ENCODE measurements at regions not wholly inside any gene's neighbourhood (a gene's known extent, or its start where the extent isn't known, plus 50 kb on each side); places are given as distances from the start of the nearest gene placed in this dataset.

GRCh38 chr12:85413266-85413665, 133.2 kb downstream of the ALX1 start:
- POLR2A ChIA-PET, result no interaction called here
- Histone ChIP-seq H3K36me3 (ENCODE audit: control insufficient read depth in 2 of 2, insufficient read depth in 1 of 2, low read length in 2 of 2) (no peaks in the 10 kb centered on the region), H3K4me3 (ENCODE audit: low read depth, low read length) (no peak overlapping the region), H3K4me1 (ENCODE audit: control insufficient read depth, insufficient read depth, low read length) (no peaks in the 10 kb centered on the region), H3K9me3 (ENCODE audit: control insufficient read depth, insufficient read depth, low read depth, low read length) (no peaks in the 10 kb centered on the region), H3K27ac (ENCODE audit: extremely low read depth, low read depth, low read length) (no peak overlapping the region)
- CTCF ChIA-PET, result no interaction called here
- TF ChIP-seq ZNF19 (tag by site-specific recombination; IDR thresholded peaks at IDR 0.05; ENCODE audit: low read depth) (no peak), ZNF169 (tag by site-specific recombination; IDR thresholded peaks at IDR 0.05) (no peak), ZSCAN23 (tag by site-specific recombination; IDR thresholded peaks at IDR 0.05) (no peak), GLIS1 (tag by site-specific recombination; IDR thresholded peaks at IDR 0.05) (no peak), ZFHX2 (tag by site-specific recombination; conservative IDR thresholded peaks at IDR 0.05) (no peak), TRIM28 (IDR thresholded peaks at IDR 0.05; ENCODE audit: borderline replicate concordance, low read length) (no peak), YY2 (tag by site-specific recombination; IDR thresholded peaks at IDR 0.05) (no peak), ZBTB26 (tag by site-specific recombination; optimal IDR thresholded peaks at IDR 0.05) (no peak)
- TF ChIP-seq, protein P1, sequence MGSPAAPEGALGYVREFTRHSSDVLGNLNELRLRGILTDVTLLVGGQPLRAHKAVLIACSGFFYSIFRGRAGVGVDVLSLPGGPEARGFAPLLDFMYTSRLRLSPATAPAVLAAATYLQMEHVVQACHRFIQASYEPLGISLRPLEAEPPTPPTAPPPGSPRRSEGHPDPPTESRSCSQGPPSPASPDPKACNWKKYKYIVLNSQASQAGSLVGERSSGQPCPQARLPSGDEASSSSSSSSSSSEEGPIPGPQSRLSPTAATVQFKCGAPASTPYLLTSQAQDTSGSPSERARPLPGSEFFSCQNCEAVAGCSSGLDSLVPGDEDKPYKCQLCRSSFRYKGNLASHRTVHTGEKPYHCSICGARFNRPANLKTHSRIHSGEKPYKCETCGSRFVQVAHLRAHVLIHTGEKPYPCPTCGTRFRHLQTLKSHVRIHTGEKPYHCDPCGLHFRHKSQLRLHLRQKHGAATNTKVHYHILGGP (tag by site-specific recombination; IDR thresholded peaks at IDR 0.05), result no peak

- Histone ChIP-seq H3K4me3 (ENCODE audit: low read depth, low read length) (no peak overlapping the region), H3K4me1 (ENCODE audit: control insufficient read depth, insufficient read depth, low read length) (no peaks in the 10 kb centered on the region), H3K9me3 (ENCODE audit: control insufficient read depth, insufficient read depth, low read depth, low read length) (no peaks in the 10 kb centered on the region), H3K36me3 (ENCODE audit: control insufficient read depth in 2 of 2, insufficient read depth in 1 of 2, low read length in 2 of 2) (no peaks in the 10 kb centered on the region), H3K27ac (ENCODE audit: extremely low read depth, low read depth, low read length) (no peak overlapping the region)
- CTCF ChIA-PET, result interaction anchor here (0.5 kb wide), 1 partner anchor 177 kb away, joined by 4 read pairs; no protein-coding TSS in a partner anchor
- POLR2A ChIA-PET, result no interaction called here
- no peak for TF ChIP-seq ZNF621 (tag by site-specific recombination; IDR thresholded peaks at IDR 0.05)
- TF ChIP-seq, protein P2, sequence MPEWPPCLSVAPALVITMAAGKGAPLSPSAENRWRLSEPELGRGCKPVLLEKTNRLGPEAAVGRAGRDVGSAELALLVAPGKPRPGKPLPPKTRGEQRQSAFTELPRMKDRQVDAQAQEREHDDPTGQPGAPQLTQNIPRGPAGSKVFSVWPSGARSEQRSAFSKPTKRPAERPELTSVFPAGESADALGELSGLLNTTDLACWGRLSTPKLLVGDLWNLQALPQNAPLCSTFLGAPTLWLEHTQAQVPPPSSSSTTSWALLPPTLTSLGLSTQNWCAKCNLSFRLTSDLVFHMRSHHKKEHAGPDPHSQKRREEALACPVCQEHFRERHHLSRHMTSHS (tag by site-specific recombination; IDR thresholded peaks at IDR 0.05), result no peak
- no peak for TF ChIP-seq GLIS2 (tag by site-specific recombination; IDR thresholded peaks at IDR 0.05)
- TF ChIP-seq EGR2 (tag by site-specific recombination; IDR thresholded peaks at IDR 0.05; ENCODE audit: low read depth), result no peak
- TF ChIP-seq ZIC2 (tag by site-specific recombination; IDR thresholded peaks at IDR 0.05), result no peak
- TF ChIP-seq ZNF530 (tag by site-specific recombination; IDR thresholded peaks at IDR 0.05; ENCODE audit: low read depth), result no peak
- no peak for TF ChIP-seq ZNF324 (tag by site-specific recombination; IDR thresholded peaks at IDR 0.05)
- no peak for TF ChIP-seq ZNF791 (tag by site-specific recombination; IDR thresholded peaks at IDR 0.05)
- no peak for TF ChIP-seq ZNF211 (tag by site-specific recombination; IDR thresholded peaks at IDR 0.05; ENCODE audit: low read depth)
- no peak for TF ChIP-seq ZNF645 (tag by site-specific recombination; IDR thresholded peaks at IDR 0.05)
- no peak for TF ChIP-seq ZXDB (tag by site-specific recombination; IDR thresholded peaks at IDR 0.05)
- TF ChIP-seq KLF7 (tag by site-specific recombination; IDR thresholded peaks at IDR 0.05; ENCODE audit: borderline replicate concordance), result no peak
Observed at GRCh38 chr12:85422762-85423161, 142.7 kb downstream of the ALX1 start.

Data from HEK293 (cell line).